ENCODE measurements at regions not wholly inside any gene's neighbourhood (a gene's known extent, or its start where the extent isn't known, plus 50 kb on each side); places are given as distances from the start of the nearest gene placed in this dataset.
A peak's percentile ranks its signal among the peaks of the same experiment; 100 is the strongest.

- DNase-seq, result no peak
These were observed 221.8 kb upstream of the TMEM72 start for GRCh38 chr10:44689368-44689767.

GRCh38 chr10:44696496-44696895 is 214.6 kb upstream of the TMEM72 start:
- no peak for DNase-seq

GRCh38 chr10:44697116-44697515 is 214.0 kb upstream of the TMEM72 start:
- no peak for DNase-seq

GRCh38 chr10:44702531-44702930 is 208.6 kb upstream of the TMEM72 start:
- DNase-seq, result no peak

- no peak for DNase-seq
These were observed 207.6 kb upstream of the TMEM72 start for GRCh38 chr10:44703241-44704155.

- DNase-seq, result no peak
These were observed 206.5 kb upstream of the TMEM72 start for GRCh38 chr10:44704616-44705015.

GRCh38 chr10:44706745-44707144 is 204.4 kb upstream of the TMEM72 start:
- no peak for DNase-seq

GRCh38 chr10:44713307-44713706 is 197.8 kb upstream of the TMEM72 start:
- DNase-seq, result no peak

GRCh38 chr10:44714451-44714850 is 196.7 kb upstream of the TMEM72 start:
- no peak for DNase-seq

- DNase-seq, result no peak
These were observed 196.0 kb upstream of the TMEM72 start for GRCh38 chr10:44715136-44715535.

GRCh38 chr10:44716470-44717015 is 194.6 kb upstream of the TMEM72 start:
- DNase-seq, result no peak

- no peak for DNase-seq
These were observed 188.1 kb upstream of the TMEM72 start for GRCh38 chr10:44723082-44723481.

- DNase-seq, result no peak
These were observed 187.4 kb upstream of the TMEM72 start for GRCh38 chr10:44723619-44724325.

- peak in 1 of 2 experiments; percentile 10 for DNase-seq
These were observed 186.5 kb upstream of the TMEM72 start for GRCh38 chr10:44724415-44725174.

- DNase-seq, result peak; percentile 86 to 87
These were observed 185.7 kb upstream of the TMEM72 start for GRCh38 chr10:44725404-44725803.

- no peak for DNase-seq
These were observed 179.9 kb upstream of the TMEM72 start for GRCh38 chr10:44731283-44731682.

GRCh38 chr10:44733501-44734488 is 177.3 kb upstream of the TMEM72 start:
- no peak for DNase-seq

GRCh38 chr10:44742248-44742647 is 168.9 kb upstream of the TMEM72 start:
- no peak for DNase-seq

- no peak for DNase-seq
These were observed 167.6 kb upstream of the TMEM72 start for GRCh38 chr10:44743535-44743934.

GRCh38 chr10:44745920-44746319 is 165.2 kb upstream of the TMEM72 start:
- DNase-seq, result no peak

- DNase-seq, result no peak
These were observed 163.5 kb upstream of the TMEM72 start for GRCh38 chr10:44747593-44748172.

Measured in AML-193 (cell line).